Mesothelial cell of epicardium (in vitro differentiated cells): ENCODE measurements at regions not wholly inside any gene's neighbourhood (a gene's known extent, or its start where the extent isn't known, plus 50 kb on each side); places are given as distances from the start of the nearest gene placed in this dataset.

Experiments used
- DNase-seq, 2 experiments: peaks; one replicate each; pipeline ENCODE4 v3.0.0; 2021; ENCODE audit warnings: low spot score in 2 of 2; ENCODE audit not compliant: unreplicated experiment in 2 of 2
- H3K27ac Mint-ChIP-seq: 2 replicates; pipeline ENCODE4 v1.8.0; 2021; ENCODE audit warnings: mixed read lengths
- H3K27me3 Mint-ChIP-seq: 2 replicates; pipeline ENCODE4 v1.8.0; 2021; ENCODE audit warnings: low read depth, mixed read lengths
- H3K36me3 Mint-ChIP-seq: 2 replicates; pipeline ENCODE4 v1.8.0; 2021; ENCODE audit warnings: mixed read lengths
- H3K4me1 Mint-ChIP-seq: 2 replicates; pipeline ENCODE4 v1.8.0; 2021; ENCODE audit warnings: mixed read lengths
- H3K4me3 Mint-ChIP-seq: 2 replicates; pipeline ENCODE4 v1.8.0; 2021; ENCODE audit warnings: mild to moderate bottlenecking, moderate library complexity, mixed read lengths
- H3K9me3 Mint-ChIP-seq: 2 replicates; pipeline ENCODE4 v1.8.0; 2021; ENCODE audit warnings: mixed read lengths
- CTCF ChIP-seq: fragments of 200-600 bp; sonication (generic); IDR thresholded peaks from one replicate; pipeline ENCODE4 v1.5.0; 2021; ENCODE audit warnings: antibody characterized with exemption; ENCODE audit not compliant: unreplicated experiment

- Mint-ChIP-seq H3K27me3 (no peaks in the 10 kb centered on the region), H3K4me1 (peaks cover 28% of the 10 kb centered on the region), H3K27ac (peak overlapping the region; percentile 0), H3K4me3 (no peak overlapping the region), H3K36me3 (peaks cover 1% of the 10 kb centered on the region), H3K9me3 (peaks cover 6% of the 10 kb centered on the region)
- DNase-seq = no peak
- TF ChIP-seq CTCF = no peak
Measured at GRCh38 chr3:106945435-106945834, 431.8 kb upstream of the CCDC54 start.

DNA sequence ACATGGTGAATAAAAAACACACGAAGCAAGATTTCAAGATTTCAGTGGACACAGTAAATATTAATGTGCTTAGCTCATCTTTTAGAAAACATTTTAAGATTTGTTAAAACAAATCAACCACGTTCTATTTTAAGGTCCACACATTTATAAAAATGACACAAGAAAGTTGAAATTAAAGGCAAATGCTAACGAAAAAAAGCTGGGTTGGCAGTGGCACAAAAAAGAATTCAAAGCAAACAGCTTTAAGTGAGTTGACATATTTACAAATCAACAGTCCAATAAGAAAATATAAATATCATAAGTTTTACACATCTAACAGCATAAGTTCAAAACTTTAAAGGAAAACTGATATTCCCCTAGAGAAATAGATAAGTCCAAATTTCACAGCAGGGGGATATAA is 430.4 kb upstream of the CCDC54 start:
- H3K27me3 Mint-ChIP-seq = no peaks in the 10 kb centered on the region
- peaks cover 4% of the 10 kb centered on the region for H3K9me3 Mint-ChIP-seq
- no peak for TF ChIP-seq CTCF
- peaks cover 24% of the 10 kb centered on the region for H3K4me1 Mint-ChIP-seq
- no peak overlapping the region for H3K27ac Mint-ChIP-seq
- H3K36me3 Mint-ChIP-seq = no peaks in the 10 kb centered on the region
- no peak overlapping the region for H3K4me3 Mint-ChIP-seq
- DNase-seq = no peak

GRCh38 chr3:106957029-106957428 is 420.2 kb upstream of the CCDC54 start:
- DNase-seq = no peak
- H3K36me3 Mint-ChIP-seq = peaks cover 33% of the 10 kb centered on the region

DNA sequence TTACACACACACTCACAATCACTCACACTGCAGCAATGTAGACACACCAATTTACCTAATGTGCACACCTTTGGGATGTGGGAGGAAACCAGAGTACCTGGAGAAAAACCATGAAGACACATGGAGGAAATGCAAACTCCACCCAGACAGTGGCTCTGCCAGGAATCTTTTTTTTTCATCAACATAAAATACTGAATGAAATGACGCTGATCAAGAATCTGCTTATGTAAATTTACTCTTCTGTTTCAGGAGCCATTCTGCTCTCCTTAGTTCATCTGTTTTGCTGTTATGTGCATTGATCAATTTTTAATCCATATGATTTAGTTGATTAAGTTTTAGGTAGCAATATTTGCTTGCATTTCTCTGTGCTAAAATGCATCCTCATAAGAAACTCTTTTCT is 414.2 kb upstream of the CCDC54 start:
- TF ChIP-seq CTCF = no peak
- Mint-ChIP-seq H3K4me3 (peak overlapping the region; percentile 37), H3K4me1 (peaks cover 43% of the 10 kb centered on the region), H3K36me3 (peaks cover 5% of the 10 kb centered on the region), H3K27me3 (no peaks in the 10 kb centered on the region), H3K27ac (peak overlapping the region; percentile 84), H3K9me3 (peaks cover 6% of the 10 kb centered on the region)
- no peak for DNase-seq

More at GRCh38 chr3:106957029-106957428, 420.2 kb upstream of the CCDC54 start:
- Mint-ChIP-seq H3K4me1 (peaks cover 4% of the 10 kb centered on the region), H3K4me3 (no peak overlapping the region), H3K27me3 (no peaks in the 10 kb centered on the region), H3K27ac (no peak overlapping the region), H3K9me3 (peaks cover 46% of the 10 kb centered on the region)
- no peak for TF ChIP-seq CTCF

- Mint-ChIP-seq H3K4me1 (peaks cover 43% of the 10 kb centered on the region), H3K9me3 (peaks cover 4% of the 10 kb centered on the region), H3K27me3 (no peaks in the 10 kb centered on the region), H3K27ac (peak overlapping the region; percentile 84), H3K36me3 (peaks cover 6% of the 10 kb centered on the region), H3K4me3 (peak overlapping the region; percentile 37)
- no peak for TF ChIP-seq CTCF
- no peak for DNase-seq
Measured at GRCh38 chr3:106963442-106963841, 413.8 kb upstream of the CCDC54 start.

GRCh38 chr3:106965307-106965706 is 411.9 kb upstream of the CCDC54 start:
- H3K9me3 Mint-ChIP-seq = peaks cover 4% of the 10 kb centered on the region
- H3K36me3 Mint-ChIP-seq = peaks cover 4% of the 10 kb centered on the region
- no peaks in the 10 kb centered on the region for H3K27me3 Mint-ChIP-seq
- no peak overlapping the region for H3K4me3 Mint-ChIP-seq
- peak overlapping the region; percentile 93 for H3K27ac Mint-ChIP-seq
- DNase-seq = no peak
- peaks cover 48% of the 10 kb centered on the region for H3K4me1 Mint-ChIP-seq
- TF ChIP-seq CTCF = no peak
